K562 (cell line): ENCODE measurements at regions not wholly inside any gene's neighbourhood (a gene's known extent, or its start where the extent isn't known, plus 50 kb on each side); places are given as distances from the start of the nearest gene placed in this dataset.

Experiments
- ATAC-seq: fragments of 200-7000 bp; cut with Tn5 transposase; 3 replicates; pipeline ENCODE4 v1.9.1; 2020; ENCODE audit warnings: moderate library complexity
- BruUV-seq: library from RNA; stranded (reverse); fragments of 400-500 nt; replicated peaks from 2 replicates; lab custom pipeline; 2021; lab: Mats Ljungman, UMichigan
- CTCF ChIA-PET: fragments of 300-600 bp; formaldehyde crosslinking; extraction: SDS; loops from one replicate; lab custom pipeline; 2021; ENCODE audit warnings: low intra/inter-chr PET ratio; lab: Yijun Ruan, JAX
- POLR2A ChIA-PET: fragments of 300-600, 350-650 bp; sonication (Branson Sonifier 250); formaldehyde crosslinking; extraction: SDS; loops from one replicate; lab custom pipeline; 2021; ENCODE audit warnings: antibody characterized with exemption, inconsistent platforms; lab: Yijun Ruan, JAX
- DNase-seq, 4 experiments: peaks; one replicate each; pipeline versions ENCODE4 v3.0.0 to v3.0.0-alpha.2; 2011 to 2018; ENCODE audit warnings: low spot score in 3 of 4, mixed read lengths in 3 of 4; ENCODE audit errors: extremely low read depth in 1 of 4
- FAIRE-seq: peaks from 2 replicates; lab custom pipeline; 2011; peaks lifted over from hg19 to GRCh38; lab: Jason Lieb, UNC
- H2AFZ ChIP-seq: 2 replicates; pipeline ENCODE4 v1.6.0; 2011; ENCODE audit warnings: low read depth, low read length, control low read depth, inconsistent platforms
- H3K27ac ChIP-seq: fragments of 200-600 bp; 3 replicates; pipeline ENCODE4 v1.8.0; 2011; ENCODE audit warnings: low read depth, mild to moderate bottlenecking, control low read depth, inconsistent platforms, low read length, moderate library complexity, mixed read lengths; ENCODE audit errors: extremely low read depth
- H3K27me3 ChIP-seq, 2 experiments: fragments of 300-600 bp in 1 of 2; 2 replicates in 1 of 2; 3 replicates in 1 of 2; pipeline versions ENCODE4 v1.6.0 to v1.8.0; 2011; ENCODE audit warnings: inconsistent platforms in 2 of 2, low read length in 2 of 2, mild to moderate bottlenecking in 1 of 2, mixed read lengths in 1 of 2, moderate library complexity in 1 of 2; ENCODE audit not compliant: control insufficient read depth in 2 of 2, insufficient read depth in 2 of 2
- H3K36me3 ChIP-seq: fragments of 300-600 bp; 3 replicates; pipeline ENCODE4 v1.8.0; 2011; ENCODE audit warnings: mild to moderate bottlenecking, low read length, inconsistent platforms; ENCODE audit not compliant: control insufficient read depth, insufficient read depth
- H3K4me1 ChIP-seq, 2 experiments: fragments of 200-600 bp in 1 of 2; replicated peaks in 1 of 2; 2 replicates in 1 of 2; 3 replicates in 1 of 2; pipeline versions ENCODE4 v1.5.1 to v1.8.0; 2011; ENCODE audit warnings: inconsistent platforms in 2 of 2, low read length in 2 of 2, mild to moderate bottlenecking in 1 of 2, mixed read lengths in 1 of 2, moderate library complexity in 1 of 2; ENCODE audit not compliant: control insufficient read depth in 2 of 2, insufficient read depth in 2 of 2
- H3K4me2 ChIP-seq: 2 replicates; pipeline ENCODE4 v1.6.1; 2011; ENCODE audit warnings: low read length, control low read depth, inconsistent platforms, mixed read lengths; ENCODE audit not compliant: insufficient read depth
- H3K4me3 ChIP-seq: fragments of 200-600 bp; sonication (generic), shearing (Covaris generic); 2 replicates; pipeline ENCODE4 v1.5.1; 2016; ENCODE audit warnings: control low read depth, inconsistent platforms
- H3K79me2 ChIP-seq: fragments of 200-600 bp; 3 replicates; pipeline ENCODE4 v1.8.0; 2011; ENCODE audit warnings: low read length, inconsistent platforms; ENCODE audit not compliant: control insufficient read depth, insufficient read depth
- H3K9ac ChIP-seq, 2 experiments: 2 replicates each; pipeline versions ENCODE4 v1.6.0 to v1.6.1; 2011; ENCODE audit warnings: low read depth in 2 of 2, low read length in 2 of 2, control low read depth in 1 of 2, inconsistent platforms in 1 of 2, mild to moderate bottlenecking in 1 of 2, mixed read lengths in 1 of 2; ENCODE audit not compliant: insufficient read depth in 1 of 2
- H3K9me1 ChIP-seq: one replicate; pipeline ENCODE4 v1.6.0; 2011; ENCODE audit warnings: inconsistent platforms, mild to moderate bottlenecking, low read length, moderate library complexity; ENCODE audit not compliant: control insufficient read depth, insufficient read depth
- H3K9me3 ChIP-seq: replicated peaks from 2 replicates; pipeline ENCODE4 v1.5.1; 2011; ENCODE audit warnings: low read depth, low read length, inconsistent platforms; ENCODE audit not compliant: control insufficient read depth, insufficient read depth
- H4K20me1 ChIP-seq: replicated peaks from 2 replicates; pipeline ENCODE4 v1.6.1; 2011; ENCODE audit warnings: low read length, inconsistent platforms, mixed read lengths; ENCODE audit not compliant: control insufficient read depth, insufficient read depth
- ARID2 ChIP-seq: fragments of 450-650 bp; IDR thresholded peaks from 2 replicates; pipeline ENCODE4 v1.6.1; 2017; ENCODE audit warnings: antibody characterized with exemption, mild to moderate bottlenecking
- ATF1 ChIP-seq, 2 experiments: fragments of 450-650 bp in 1 of 2; IDR thresholded peaks; 2 replicates each; pipeline ENCODE4 v1.6.1; 2016; ENCODE audit warnings: missing compliant biosample characterization in 1 of 2, missing genetic modification characterization in 1 of 2
- ELF1 ChIP-seq: fragments of 200-800 bp; sonication (Bioruptor generic); IDR thresholded peaks from 2 replicates; pipeline ENCODE4 v1.6.1; 2016; ENCODE audit warnings: missing genetic modification characterization, missing compliant biosample characterization
- IRF9 ChIP-seq: fragments of 450-650 bp; IDR thresholded peaks from 2 replicates; pipeline ENCODE4 v1.6.1; 2016; ENCODE audit warnings: missing biosample characterization, missing genetic modification characterization
- MTA3 ChIP-seq: fragments of 450-650 bp; formaldehyde crosslinking; IDR thresholded peaks from 2 replicates; pipeline ENCODE4 v1.6.1; 2017; ENCODE audit warnings: mild to moderate bottlenecking, borderline replicate concordance
- RFX1 ChIP-seq: fragments of 450-650 bp; IDR thresholded peaks from 2 replicates; pipeline ENCODE4 v1.6.1; 2016; ENCODE audit warnings: mild to moderate bottlenecking, moderate library complexity
- TEAD1 ChIP-seq, 2 experiments: fragments of 450-650 bp in 1 of 2; sonication (generic) in 1 of 2; formaldehyde crosslinking; IDR thresholded peaks; 2 replicates each; pipeline versions ENCODE4 v1.4.0 to v1.8.0; 2020 to 2022; ENCODE audit warnings: mild to moderate bottlenecking in 2 of 2, missing genetic modification reagents in 1 of 2
- ZBTB40 ChIP-seq, 2 experiments: fragments of 450-650 bp in 1 of 2; sonication (generic) in 1 of 2; formaldehyde crosslinking in 1 of 2; IDR thresholded peaks; 2 replicates each; pipeline versions ENCODE4 v1.7.1 to v1.9.0; 2016 to 2022; ENCODE audit warnings: inconsistent platforms in 1 of 2, mild to moderate bottlenecking in 1 of 2, missing genetic modification reagents in 1 of 2
- ZNF76 ChIP-seq: fragments of 250-450 bp; sonication (Bioruptor Pico); IDR thresholded peaks from 2 replicates; pipeline ENCODE4 v1.4.0; 2020; ENCODE audit warnings: mild to moderate bottlenecking, moderate library complexity, borderline replicate concordance
- WGBS: fragments of 100-300 bp; shearing (Covaris generic); methylation state at CpG from one replicate; pipeline ENCODE4 v1.1.6; 2016; ENCODE audit warnings: low coverage, mixed read lengths; ENCODE audit not compliant: insufficient coverage; ENCODE audit errors: missing lambda C conversion rate; 5-methylcytosine and 5-hydroxymethylcytosine counted together
- in situ Hi-C: fragments of 300-500 bp; cut with MboI; formaldehyde crosslinking; loops from 4 replicates; pipeline ENCODE4 v1.15.0; 2018; ENCODE audit warnings: inconsistent platforms, mixed read lengths
- intact Hi-C: fragments of 100-400 bp; cut with micrococcal nuclease; formaldehyde crosslinking; loops from 2 replicates; pipeline ENCODE4 v1.14.2; 2022

GRCh38 chr22:27284324-27284723 is 517.2 kb downstream of the MN1 start:
- Histone ChIP-seq H3K4me1 (no peaks in the 10 kb centered on the region), H3K4me2 (no peak overlapping the region), H3K27me3 (no peaks in the 10 kb centered on the region; a peak in 1 of 5 replicates), H3K9ac (no peak overlapping the region), H3K9me3 (no peaks in the 10 kb centered on the region), H2AFZ (no peak overlapping the region), H3K79me2 (no peaks in the 10 kb centered on the region), H3K36me3 (no peaks in the 10 kb centered on the region), H3K4me3 (no peak overlapping the region), H3K9me1 (no peaks in the 10 kb centered on the region), H4K20me1 (no peaks in the 10 kb centered on the region), H3K27ac (no peak overlapping the region)
- FAIRE-seq (no peak), DNase-seq (no peak), ATAC-seq (no peak)
- TF ChIP-seq MTA3 = no peak
- no peak for TF ChIP-seq ATF1 (CRISPR knock-in tag; IDR thresholded peaks at IDR 0.05)
- no peak for TF ChIP-seq ATF1 (tag; IDR thresholded peaks at IDR 0.05)
- TF ChIP-seq ELF1 (tag) = no peak
- TF ChIP-seq RFX1 = no peak
- TF ChIP-seq ZBTB40 (IDR thresholded peaks at IDR 0.05) = no peak
- TF ChIP-seq ZBTB40 (CRISPR knock-in tag; IDR thresholded peaks at IDR 0.05) = no peak
- no peak for TF ChIP-seq ARID2
- TF ChIP-seq ZNF76 (CRISPR knock-in tag) = no peak
- TF ChIP-seq IRF9 (tag) = no peak
- no peak for TF ChIP-seq TEAD1 (CRISPR knock-in tag; IDR thresholded peaks at IDR 0.05)
- ChIA-PET CTCF (no interaction called here), POLR2A (no interaction called here)
- 9% methylated on average over 6 of the region's 7 CpGs for WGBS
- no TSS peak for BruUV-seq
- intact Hi-C loops (no loop called here), in situ Hi-C loops (no loop called here)
